ENCODE measurements at regions not wholly inside any gene's neighbourhood (a gene's known extent, or its start where the extent isn't known, plus 50 kb on each side); places are given as distances from the start of the nearest gene placed in this dataset.
A peak's percentile ranks its signal among the peaks of the same experiment; 100 is the strongest.

DNA sequence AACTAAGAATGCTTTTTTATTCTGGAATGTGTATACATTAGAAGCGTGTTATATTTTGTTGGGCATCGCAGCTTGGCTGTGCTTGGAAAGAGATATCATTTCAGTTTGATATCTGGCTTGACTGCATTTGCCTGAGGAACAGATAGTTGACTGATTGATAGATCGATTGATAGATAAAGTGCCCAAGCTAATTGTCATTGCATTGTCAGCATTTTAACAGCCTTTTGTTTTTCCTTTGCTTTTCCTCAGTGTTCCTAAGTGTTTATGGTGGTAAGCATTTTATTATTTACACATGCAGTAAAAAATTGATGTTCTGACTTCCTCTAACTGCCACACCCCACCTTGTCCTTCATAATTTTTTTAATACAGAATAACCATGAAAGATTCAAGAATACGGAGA, 180.9 kb upstream of the GRIK2 start:
- no peak for DNase-seq
- no peak overlapping the region for H3K4me3 ChIP-seq
- TF ChIP-seq CTCF (IDR thresholded peaks at IDR 0.05; ENCODE audit: control extremely low read depth, extremely low read depth): no peak
- no peaks in the 10 kb centered on the region for H3K27me3 ChIP-seq (ENCODE audit: control insufficient read depth in 3 of 3, insufficient read depth in 3 of 3, low read length in 2 of 3)
- H3K27ac ChIP-seq (ENCODE audit: low read depth in 1 of 2, low read length in 1 of 2): no peak overlapping the region
- no peak for ATAC-seq (ENCODE audit: insufficient read depth, low FRiP score)
- WGBS, 2 donors: 79 to 88% methylated on average over 4 of the region's 4 CpGs
- no peaks in the 10 kb centered on the region for H3K9me3 ChIP-seq (ENCODE audit: control insufficient read depth in 4 of 4, insufficient read depth in 3 of 4, low read length in 3 of 4)
- no peak overlapping the region for H3K9ac ChIP-seq (ENCODE audit: insufficient read depth in 1 of 2, low read length in 2 of 2)
- no peaks in the 10 kb centered on the region for H3K4me1 ChIP-seq (ENCODE audit: control insufficient read depth in 5 of 5, insufficient read depth in 5 of 5, low read length in 5 of 5)
- H3K36me3 ChIP-seq (ENCODE audit: control insufficient read depth in 4 of 4, insufficient read depth in 4 of 4, low read length in 4 of 4): no peaks in the 10 kb centered on the region

DNA sequence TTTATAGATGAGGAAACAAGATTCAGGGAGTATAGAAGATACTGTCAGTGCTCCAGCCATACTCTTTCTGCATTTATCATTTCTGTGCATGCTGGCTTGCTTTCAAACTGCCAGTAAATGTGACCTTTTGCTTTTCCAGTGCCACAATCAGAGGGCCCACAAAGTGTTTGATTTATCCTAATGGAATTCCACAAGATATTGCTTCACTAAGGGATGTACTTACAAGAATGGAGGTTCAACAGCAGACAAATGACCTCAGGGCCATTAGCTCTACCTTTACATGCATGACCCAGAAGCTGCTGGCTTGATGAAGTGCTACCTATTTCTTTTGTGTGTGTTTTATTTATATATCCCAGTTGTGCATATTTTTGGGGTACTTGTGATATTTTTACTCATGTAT, 171.5 kb upstream of the GRIK2 start:
- no peak for ATAC-seq (ENCODE audit: insufficient read depth, low FRiP score)
- peak overlapping the region; percentile 13 for H3K4me3 ChIP-seq
- no peak overlapping the region for H3K9ac ChIP-seq (ENCODE audit: insufficient read depth in 1 of 2, low read length in 2 of 2)
- no peak for DNase-seq
- peaks cover 0 to 11% (median 5%) of the 10 kb centered on the region in 4 donors for H3K9me3 ChIP-seq (ENCODE audit: control insufficient read depth in 4 of 4, insufficient read depth in 3 of 4, low read length in 3 of 4)
- H3K36me3 ChIP-seq (ENCODE audit: control insufficient read depth in 4 of 4, insufficient read depth in 4 of 4, low read length in 4 of 4): no peaks in the 10 kb centered on the region
- H3K27me3 ChIP-seq (ENCODE audit: control insufficient read depth in 3 of 3, insufficient read depth in 3 of 3, low read length in 2 of 3): no peaks in the 10 kb centered on the region
- no peak overlapping the region for H3K27ac ChIP-seq (ENCODE audit: low read depth in 1 of 2, low read length in 1 of 2)
- H3K4me1 ChIP-seq (ENCODE audit: control insufficient read depth in 5 of 5, insufficient read depth in 5 of 5, low read length in 5 of 5): no peaks in the 10 kb centered on the region
- no peak for TF ChIP-seq CTCF (IDR thresholded peaks at IDR 0.05; ENCODE audit: control extremely low read depth, extremely low read depth)

- H3K9ac ChIP-seq (ENCODE audit: insufficient read depth in 1 of 2, low read length in 2 of 2): no peak overlapping the region
- no peaks in the 10 kb centered on the region for H3K36me3 ChIP-seq (ENCODE audit: control insufficient read depth in 4 of 4, insufficient read depth in 4 of 4, low read length in 4 of 4)
- no peaks in the 10 kb centered on the region for H3K4me1 ChIP-seq (ENCODE audit: control insufficient read depth in 5 of 5, insufficient read depth in 5 of 5, low read length in 5 of 5)
- no peak overlapping the region for H3K4me3 ChIP-seq
- TF ChIP-seq CTCF (IDR thresholded peaks at IDR 0.05; ENCODE audit: control extremely low read depth, extremely low read depth): no peak
- H3K27ac ChIP-seq (ENCODE audit: low read depth in 1 of 2, low read length in 1 of 2): no peak overlapping the region
- ATAC-seq (ENCODE audit: insufficient read depth, low FRiP score): no peak
- DNase-seq: no peak
- peaks cover 0 to 11% (median 7%) of the 10 kb centered on the region in 4 donors for H3K9me3 ChIP-seq (ENCODE audit: control insufficient read depth in 4 of 4, insufficient read depth in 3 of 4, low read length in 3 of 4)
- H3K27me3 ChIP-seq (ENCODE audit: control insufficient read depth in 3 of 3, insufficient read depth in 3 of 3, low read length in 2 of 3): no peaks in the 10 kb centered on the region
- 85 to 87% methylated on average over 6 of the region's 6 CpGs for WGBS, 2 donors
These were observed 168.8 kb upstream of the GRIK2 start for GRCh38 chr6:101224751-101225150.

GRCh38 chr6:101226677-101227135, 166.8 kb upstream of the GRIK2 start:
- DNase-seq: no peak
- WGBS, 2 donors: 55 to 62% methylated on average over 12 of the region's 12 CpGs

More at GRCh38 chr6:101226677-101227135, 166.8 kb upstream of the GRIK2 start:
- Histone ChIP-seq H3K36me3 (ENCODE audit: control insufficient read depth in 4 of 4, insufficient read depth in 4 of 4, low read length in 4 of 4) (no peaks in the 10 kb centered on the region), H3K4me1 (ENCODE audit: control insufficient read depth in 5 of 5, insufficient read depth in 5 of 5, low read length in 5 of 5) (no peaks in the 10 kb centered on the region), H3K4me3 (no peak overlapping the region), H3K9me3 (ENCODE audit: control insufficient read depth in 4 of 4, insufficient read depth in 3 of 4, low read length in 3 of 4) (peaks cover 0 to 13% (median 7%) of the 10 kb centered on the region in 4 donors), H3K9ac (ENCODE audit: insufficient read depth in 1 of 2, low read length in 2 of 2) (no peak overlapping the region), H3K27ac (ENCODE audit: low read depth in 1 of 2, low read length in 1 of 2) (no peak overlapping the region), H3K27me3 (ENCODE audit: control insufficient read depth in 3 of 3, insufficient read depth in 3 of 3, low read length in 2 of 3) (no peaks in the 10 kb centered on the region)
- ATAC-seq (ENCODE audit: insufficient read depth, low FRiP score): no peak
- no peak for TF ChIP-seq CTCF (IDR thresholded peaks at IDR 0.05; ENCODE audit: control extremely low read depth, extremely low read depth)
